Hepatocyte (in vitro differentiated cells): ENCODE measurements at regions not wholly inside any gene's neighbourhood (a gene's known extent, or its start where the extent isn't known, plus 50 kb on each side); places are given as distances from the start of the nearest gene placed in this dataset.
"Not testable (repeated sequence)": the region's sequence is repeated elsewhere in the genome, so short reads cannot be mapped to it uniquely, and the experiment has no call there.

ENCODE experiments used
- CTCF ChIP-seq: fragments of 200-600 bp; sonication (generic); IDR thresholded peaks from 2 replicates; pipeline ENCODE4 v1.5.1; 2016; ENCODE audit warnings: antibody characterized with exemption, mild to moderate bottlenecking; ENCODE audit not compliant: poor library complexity
- EZH2 ChIP-seq: fragments of 200-600 bp; sonication (generic); IDR thresholded peaks from 2 replicates; pipeline ENCODE4 v1.6.1; 2016; ENCODE audit warnings: antibody characterized with exemption, mild to moderate bottlenecking, borderline replicate concordance

GRCh38 chr20:25978450-25979190 lies 282.0 kb upstream of the ZNF337 start:
- TF ChIP-seq CTCF, EZH2: not testable (repeated sequence)
